ENCODE measurements at regions not wholly inside any gene's neighbourhood (a gene's known extent, or its start where the extent isn't known, plus 50 kb on each side); places are given as distances from the start of the nearest gene placed in this dataset.

GRCh38 chr9:91028166-91028827 lies 226.7 kb downstream of the SYK start:
- H3K27ac ChIP-seq (ENCODE audit: low read length in 2 of 2) = no peak overlapping the region
- no peaks in the 10 kb centered on the region for H3K4me1 Mint-ChIP-seq
- 96% methylated on average over 8 of the region's 8 CpGs for WGBS (ENCODE audit: insufficient coverage)

More at GRCh38 chr9:91028166-91028827, 226.7 kb downstream of the SYK start:
- Histone ChIP-seq H3K4me3 (ENCODE audit: control extremely low read depth in 1 of 5, extremely low read depth in 1 of 5, insufficient read depth in 1 of 5, low read depth in 2 of 5, low read length in 4 of 5) (no peak overlapping the region), H3K4me2 (replicated peaks; ENCODE audit: low read depth, low read length, poor library complexity, severe bottlenecking) (no peak overlapping the region), H3K27me3 (replicated peaks in 1 of 4; ENCODE audit: control extremely low read depth in 1 of 4, control insufficient read depth in 3 of 4, insufficient read depth in 4 of 4, low read length in 3 of 4) (no peaks in the 10 kb centered on the region), H3K4me1 (ENCODE audit: control insufficient read depth in 2 of 2, insufficient read depth in 2 of 2, low read length in 2 of 2) (no peaks in the 10 kb centered on the region), H3K79me2 (ENCODE audit: control insufficient read depth, insufficient read depth, low read length) (no peaks in the 10 kb centered on the region), H2AFZ (ENCODE audit: insufficient read depth, low read depth, low read length, poor library complexity, severe bottlenecking) (no peak overlapping the region), H3K9ac (ENCODE audit: low read length) (no peak overlapping the region), H4K20me1 (ENCODE audit: control insufficient read depth, insufficient read depth, low read length, poor library complexity, severe bottlenecking) (no peaks in the 10 kb centered on the region), H3K36me3 (replicated peaks in 1 of 2; ENCODE audit: control extremely low read depth in 1 of 2, control insufficient read depth in 1 of 2, extremely low read depth in 1 of 2, insufficient read depth in 2 of 2, low read length in 1 of 2) (no peaks in the 10 kb centered on the region), H3K9me3 (ENCODE audit: control extremely low read depth in 1 of 3, control insufficient read depth in 2 of 3, insufficient read depth in 1 of 3, low read length in 2 of 3) (peaks cover 0 to 4% (median 0%) of the 10 kb centered on the region in 3 donors)
- no peak overlapping the region for H3K4me3 Mint-ChIP-seq
- ChIA-PET POLR2A (no interaction called here), CTCF (no interaction called here)
- peaks cover 17% of the 10 kb centered on the region for H3K27me3 Mint-ChIP-seq
- intact Hi-C loops (cut with micrococcal nuclease) = no loop called here
- no peaks in the 10 kb centered on the region for H3K9me3 Mint-ChIP-seq (ENCODE audit: insufficient read depth)
- TF ChIP-seq EZH2 (IDR thresholded peaks at IDR 0.05; ENCODE audit: borderline replicate concordance, insufficient read depth, low read depth, low read length, poor library complexity, severe bottlenecking) = no peak
- TF ChIP-seq CTCF (IDR thresholded peaks at IDR 0.05) = no peak
- ATAC-seq (ENCODE audit: low read depth) (no peak), DNase-seq (no peak)
- H3K27ac Mint-ChIP-seq = no peak overlapping the region
